ENCODE measurements at regions not wholly inside any gene's neighbourhood (a gene's known extent, or its start where the extent isn't known, plus 50 kb on each side); places are given as distances from the start of the nearest gene placed in this dataset.

- TF ChIP-seq, protein P1, sequence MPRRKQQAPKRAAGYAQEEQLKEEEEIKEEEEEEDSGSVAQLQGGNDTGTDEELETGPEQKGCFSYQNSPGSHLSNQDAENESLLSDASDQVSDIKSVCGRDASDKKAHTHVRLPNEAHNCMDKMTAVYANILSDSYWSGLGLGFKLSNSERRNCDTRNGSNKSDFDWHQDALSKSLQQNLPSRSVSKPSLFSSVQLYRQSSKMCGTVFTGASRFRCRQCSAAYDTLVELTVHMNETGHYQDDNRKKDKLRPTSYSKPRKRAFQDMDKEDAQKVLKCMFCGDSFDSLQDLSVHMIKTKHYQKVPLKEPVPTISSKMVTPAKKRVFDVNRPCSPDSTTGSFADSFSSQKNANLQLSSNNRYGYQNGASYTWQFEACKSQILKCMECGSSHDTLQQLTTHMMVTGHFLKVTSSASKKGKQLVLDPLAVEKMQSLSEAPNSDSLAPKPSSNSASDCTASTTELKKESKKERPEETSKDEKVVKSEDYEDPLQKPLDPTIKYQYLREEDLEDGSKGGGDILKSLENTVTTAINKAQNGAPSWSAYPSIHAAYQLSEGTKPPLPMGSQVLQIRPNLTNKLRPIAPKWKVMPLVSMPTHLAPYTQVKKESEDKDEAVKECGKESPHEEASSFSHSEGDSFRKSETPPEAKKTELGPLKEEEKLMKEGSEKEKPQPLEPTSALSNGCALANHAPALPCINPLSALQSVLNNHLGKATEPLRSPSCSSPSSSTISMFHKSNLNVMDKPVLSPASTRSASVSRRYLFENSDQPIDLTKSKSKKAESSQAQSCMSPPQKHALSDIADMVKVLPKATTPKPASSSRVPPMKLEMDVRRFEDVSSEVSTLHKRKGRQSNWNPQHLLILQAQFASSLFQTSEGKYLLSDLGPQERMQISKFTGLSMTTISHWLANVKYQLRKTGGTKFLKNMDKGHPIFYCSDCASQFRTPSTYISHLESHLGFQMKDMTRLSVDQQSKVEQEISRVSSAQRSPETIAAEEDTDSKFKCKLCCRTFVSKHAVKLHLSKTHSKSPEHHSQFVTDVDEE (CRISPR knock-in tag; IDR thresholded peaks at IDR 0.05), result no peak
- TF ChIP-seq ARNTL (CRISPR knock-in tag; IDR thresholded peaks at IDR 0.05; ENCODE audit: borderline replicate concordance, low read depth) (no peak), PATZ1 (CRISPR knock-in tag; IDR thresholded peaks at IDR 0.05; ENCODE audit: borderline replicate concordance) (no peak), ZNF70 (CRISPR knock-in tag; IDR thresholded peaks at IDR 0.05) (no peak), BACH2 (CRISPR knock-in tag; IDR thresholded peaks at IDR 0.05; ENCODE audit: borderline replicate concordance) (no peak), CSRNP3 (CRISPR knock-in tag; IDR thresholded peaks at IDR 0.05) (no peak)
These were observed 406.8 kb downstream of the PCDH7 start for GRCh38 chr4:31126881-31127398.

Measured in SK-N-SH treated with all-trans-retinoic acid at 6 μM for 48 hours (cell line).